Testis (tissue), 2 donors: ENCODE measurements at regions not wholly inside any gene's neighbourhood (a gene's known extent, or its start where the extent isn't known, plus 50 kb on each side); places are given as distances from the start of the nearest gene placed in this dataset.

Source experiments
- POLR2A ChIP-seq: fragments of 450-650 bp; IDR thresholded peaks from one replicate; pipeline ENCODE4 v1.6.1; 2017; ENCODE audit warnings: antibody characterized with exemption, mild to moderate bottlenecking, moderate library complexity
- TF ChIP-seq, protein P1 (sequence below), 3 experiments: fragments of 450-650 bp in 2 of 3; fragments of 200-600 bp in 1 of 3; sonication (generic) in 1 of 3; IDR thresholded peaks; one replicate each; pipeline ENCODE4 v1.5.1; 2016 to 2019; ENCODE audit warnings: antibody characterized with exemption in 3 of 3, mild to moderate bottlenecking in 2 of 3, moderate library complexity in 1 of 3

DNA sequence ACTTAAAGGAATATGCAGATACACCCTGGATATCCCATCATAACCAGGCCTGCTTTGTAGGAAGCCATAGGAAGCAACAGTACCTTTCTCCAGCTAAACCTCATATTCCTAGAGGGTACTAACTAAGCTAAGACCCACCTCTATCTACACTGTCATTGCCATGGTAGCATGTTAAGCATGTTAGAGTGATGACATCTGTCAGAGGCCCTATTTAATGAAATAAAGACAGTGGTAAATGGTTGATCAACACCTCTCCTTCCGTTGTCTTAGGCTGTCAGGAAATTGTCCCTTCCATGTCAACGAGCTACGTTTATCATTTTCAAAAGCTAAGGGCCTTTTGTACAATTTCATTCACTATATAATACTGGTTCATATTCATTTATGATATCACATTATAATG, 251.1 kb upstream of the PSMD7 start:
- TF ChIP-seq, protein P1, sequence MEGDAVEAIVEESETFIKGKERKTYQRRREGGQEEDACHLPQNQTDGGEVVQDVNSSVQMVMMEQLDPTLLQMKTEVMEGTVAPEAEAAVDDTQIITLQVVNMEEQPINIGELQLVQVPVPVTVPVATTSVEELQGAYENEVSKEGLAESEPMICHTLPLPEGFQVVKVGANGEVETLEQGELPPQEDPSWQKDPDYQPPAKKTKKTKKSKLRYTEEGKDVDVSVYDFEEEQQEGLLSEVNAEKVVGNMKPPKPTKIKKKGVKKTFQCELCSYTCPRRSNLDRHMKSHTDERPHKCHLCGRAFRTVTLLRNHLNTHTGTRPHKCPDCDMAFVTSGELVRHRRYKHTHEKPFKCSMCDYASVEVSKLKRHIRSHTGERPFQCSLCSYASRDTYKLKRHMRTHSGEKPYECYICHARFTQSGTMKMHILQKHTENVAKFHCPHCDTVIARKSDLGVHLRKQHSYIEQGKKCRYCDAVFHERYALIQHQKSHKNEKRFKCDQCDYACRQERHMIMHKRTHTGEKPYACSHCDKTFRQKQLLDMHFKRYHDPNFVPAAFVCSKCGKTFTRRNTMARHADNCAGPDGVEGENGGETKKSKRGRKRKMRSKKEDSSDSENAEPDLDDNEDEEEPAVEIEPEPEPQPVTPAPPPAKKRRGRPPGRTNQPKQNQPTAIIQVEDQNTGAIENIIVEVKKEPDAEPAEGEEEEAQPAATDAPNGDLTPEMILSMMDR (IDR thresholded peaks at IDR 0.05) = no peak
- no peak for TF ChIP-seq POLR2A
